ENCODE measurements at regions not wholly inside any gene's neighbourhood (a gene's known extent, or its start where the extent isn't known, plus 50 kb on each side); places are given as distances from the start of the nearest gene placed in this dataset.
"Not testable (repeated sequence)": the region's sequence is repeated elsewhere in the genome, so short reads cannot be mapped to it uniquely, and the experiment has no call there.

GRCh38 chr6:5838656-5839396 lies 167.9 kb downstream of the NRN1 start:
- H3K9me3 ChIP-seq (replicated peaks in 1 of 2; ENCODE audit: control insufficient read depth in 1 of 2, insufficient read depth in 1 of 2, low read length in 2 of 2), result no peaks in the 10 kb centered on the region
- H2AFZ ChIP-seq (ENCODE audit: insufficient read depth, low read depth, low read length, poor library complexity, severe bottlenecking), result no peak overlapping the region
- WGBS (ENCODE audit: insufficient coverage), result 96% methylated on average over 6 of the region's 8 CpGs
- no peaks in the 10 kb centered on the region for H3K36me3 ChIP-seq (replicated peaks in 1 of 2; ENCODE audit: control insufficient read depth in 1 of 2, insufficient read depth in 2 of 2, low read length in 2 of 2)
- no peaks in the 10 kb centered on the region for H3K36me3 Mint-ChIP-seq
- no peak overlapping the region for H3K27ac ChIP-seq (ENCODE audit: low read depth in 1 of 2, low read length in 2 of 2)
- H3K9me3 Mint-ChIP-seq, result peaks cover 0 to 6% (median 0%) of the 10 kb centered on the region in 7 donors
- no peaks in the 10 kb centered on the region for H4K20me1 ChIP-seq (ENCODE audit: insufficient read depth, low read length)
- no peak for DNase-seq
- no peak overlapping the region for H3K4me2 ChIP-seq (replicated peaks; ENCODE audit: extremely low read depth, low read length, poor library complexity, severe bottlenecking)
- intact Hi-C loops (cut with micrococcal nuclease), result no loop called here
- no peaks in the 10 kb centered on the region for H3K79me2 ChIP-seq (ENCODE audit: insufficient read depth, low read length)
- H3K27ac Mint-ChIP-seq, result peak overlapping the region in 3 of 7 donors; percentile 4 to 71 (median 19)
- H3K27me3 ChIP-seq (ENCODE audit: control insufficient read depth in 2 of 2, insufficient read depth in 2 of 2, low read length in 2 of 2), result peaks cover 0 to 2% of the 10 kb centered on the region in 2 donors
- peaks cover 4% of the 10 kb centered on the region for H3K4me1 Mint-ChIP-seq
- H3K4me3 Mint-ChIP-seq, result no peak overlapping the region
- no peak overlapping the region for H3K4me3 ChIP-seq (replicated peaks in 1 of 3; ENCODE audit: low read depth in 2 of 3, low read length in 3 of 3)
- no peak for TF ChIP-seq CTCF (IDR thresholded peaks at IDR 0.05)
- peaks cover 0 to under 1% of the 10 kb centered on the region in 2 donors for H3K4me1 ChIP-seq (ENCODE audit: control insufficient read depth in 1 of 2, insufficient read depth in 2 of 2, low read length in 2 of 2)
- peaks cover 13 to 31% (median 17%) of the 10 kb centered on the region in 3 donors for H3K27me3 Mint-ChIP-seq (ENCODE audit: low read depth in 3 of 3)
- H3K9ac ChIP-seq (ENCODE audit: insufficient read depth, low read length, poor library complexity, severe bottlenecking), result no peak overlapping the region

GRCh38 chr6:5837323-5837722 lies 169.4 kb downstream of the NRN1 start:
- H3K36me3 ChIP-seq (replicated peaks in 1 of 2; ENCODE audit: control insufficient read depth in 1 of 2, insufficient read depth in 2 of 2, low read length in 2 of 2), result no peaks in the 10 kb centered on the region
- H3K79me2 ChIP-seq (ENCODE audit: insufficient read depth, low read length), result no peaks in the 10 kb centered on the region
- no peak for DNase-seq
- H3K4me3 ChIP-seq (replicated peaks in 1 of 3; ENCODE audit: low read depth in 2 of 3, low read length in 3 of 3), result no peak overlapping the region
- H3K9ac ChIP-seq (ENCODE audit: insufficient read depth, low read length, poor library complexity, severe bottlenecking), result no peak overlapping the region
- H3K27ac Mint-ChIP-seq, result no peak overlapping the region
- H4K20me1 ChIP-seq (ENCODE audit: insufficient read depth, low read length), result no peaks in the 10 kb centered on the region
- peaks cover 13 to 20% (median 15%) of the 10 kb centered on the region in 3 donors for H3K27me3 Mint-ChIP-seq (ENCODE audit: low read depth in 3 of 3)
- 93% methylated on average over 7 of the region's 9 CpGs for WGBS (ENCODE audit: insufficient coverage)
- peaks cover 16% of the 10 kb centered on the region for H3K4me1 Mint-ChIP-seq
- H3K4me2 ChIP-seq (replicated peaks; ENCODE audit: extremely low read depth, low read length, poor library complexity, severe bottlenecking), result no peak overlapping the region
- H3K4me3 Mint-ChIP-seq, result peak overlapping the region in 1 of 2 donors; percentile 46
- H3K9me3 Mint-ChIP-seq, result peaks cover 0 to 6% (median 2%) of the 10 kb centered on the region in 7 donors
- intact Hi-C loops (cut with micrococcal nuclease), result no loop called here
- H3K27ac ChIP-seq (ENCODE audit: low read depth in 1 of 2, low read length in 2 of 2), result no peak overlapping the region
- H3K4me1 ChIP-seq (ENCODE audit: control insufficient read depth in 1 of 2, insufficient read depth in 2 of 2, low read length in 2 of 2), result peaks cover 15% of the 10 kb centered on the region in 2 donors
- TF ChIP-seq CTCF (IDR thresholded peaks at IDR 0.05), result no peak
- H3K9me3 ChIP-seq (replicated peaks in 1 of 2; ENCODE audit: control insufficient read depth in 1 of 2, insufficient read depth in 1 of 2, low read length in 2 of 2), result no peaks in the 10 kb centered on the region
- no peaks in the 10 kb centered on the region for H3K36me3 Mint-ChIP-seq
- H3K27me3 ChIP-seq (ENCODE audit: control insufficient read depth in 2 of 2, insufficient read depth in 2 of 2, low read length in 2 of 2), result no peaks in the 10 kb centered on the region
- H2AFZ ChIP-seq (ENCODE audit: insufficient read depth, low read depth, low read length, poor library complexity, severe bottlenecking), result no peak overlapping the region

- H3K36me3 ChIP-seq (replicated peaks in 1 of 2; ENCODE audit: control insufficient read depth in 1 of 2, insufficient read depth in 2 of 2, low read length in 2 of 2); H4K20me1 ChIP-seq (ENCODE audit: insufficient read depth, low read length); H3K4me3 ChIP-seq (replicated peaks in 1 of 3; ENCODE audit: low read depth in 2 of 3, low read length in 3 of 3); H3K4me2 ChIP-seq (replicated peaks; ENCODE audit: extremely low read depth, low read length, poor library complexity, severe bottlenecking); H3K9me3 Mint-ChIP-seq; intact Hi-C loops (cut with micrococcal nuclease); H3K9ac ChIP-seq (ENCODE audit: insufficient read depth, low read length, poor library complexity, severe bottlenecking); H3K27ac ChIP-seq (ENCODE audit: low read depth in 1 of 2, low read length in 2 of 2); H3K9me3 ChIP-seq (replicated peaks in 1 of 2; ENCODE audit: control insufficient read depth in 1 of 2, insufficient read depth in 1 of 2, low read length in 2 of 2); H3K27ac Mint-ChIP-seq; H2AFZ ChIP-seq (ENCODE audit: insufficient read depth, low read depth, low read length, poor library complexity, severe bottlenecking); H3K27me3 ChIP-seq (ENCODE audit: control insufficient read depth in 2 of 2, insufficient read depth in 2 of 2, low read length in 2 of 2); H3K4me3 Mint-ChIP-seq; DNase-seq; H3K79me2 ChIP-seq (ENCODE audit: insufficient read depth, low read length); H3K36me3 Mint-ChIP-seq: not testable (repeated sequence)
- peaks cover 21 to 22% of the 10 kb centered on the region in 2 donors for H3K4me1 ChIP-seq (ENCODE audit: control insufficient read depth in 1 of 2, insufficient read depth in 2 of 2, low read length in 2 of 2)
- H3K4me1 Mint-ChIP-seq, result peaks cover 23% of the 10 kb centered on the region
- WGBS (ENCODE audit: insufficient coverage), result no CpG with 5 or more reads among the region's 5 CpGs
- H3K27me3 Mint-ChIP-seq (ENCODE audit: low read depth in 3 of 3), result peaks cover 15 to 17% (median 15%) of the 10 kb centered on the region in 3 donors
Observed at GRCh38 chr6:5836597-5836996, 170.1 kb downstream of the NRN1 start.

Data from CD14-positive monocyte (primary cell).